Ammon's horn (tissue), 1 donor: ENCODE measurements at regions not wholly inside any gene's neighbourhood (a gene's known extent, or its start where the extent isn't known, plus 50 kb on each side); places are given as distances from the start of the nearest gene placed in this dataset.
"Not testable (repeated sequence)": the region's sequence is repeated elsewhere in the genome, so short reads cannot be mapped to it uniquely, and the experiment has no call there.

Experiments used
- DNase-seq: peaks from one replicate; pipeline ENCODE4 v3.0.0-alpha.2; 2016; ENCODE audit warnings: low spot score

- DNase-seq: no peak
Observed at GRCh38 chr11:71332447-71332846, 80.1 kb upstream of the SHANK2 start.

- no peak for DNase-seq
Observed at GRCh38 chr11:71332046-71332445, 79.7 kb upstream of the SHANK2 start.

GRCh38 chr11:71331631-71332030 lies 79.3 kb upstream of the SHANK2 start:
- DNase-seq: no peak

- DNase-seq: no peak
Observed at GRCh38 chr11:71330996-71331395, 78.6 kb upstream of the SHANK2 start.

- no peak for DNase-seq
Observed at GRCh38 chr11:71330349-71330748, 78.0 kb upstream of the SHANK2 start.

GRCh38 chr11:71329786-71330185 lies 77.4 kb upstream of the SHANK2 start:
- DNase-seq: no peak

- no peak for DNase-seq
Observed at GRCh38 chr11:71329165-71329510, 76.8 kb upstream of the SHANK2 start.

- DNase-seq: no peak
Observed at GRCh38 chr11:71327156-71328085, 75.0 kb upstream of the SHANK2 start.

GRCh38 chr11:71326328-71326940 lies 74.1 kb upstream of the SHANK2 start:
- no peak for DNase-seq

- no peak for DNase-seq
Observed at GRCh38 chr11:71325418-71326327, 73.3 kb upstream of the SHANK2 start.

GRCh38 chr11:71324788-71325417 lies 72.5 kb upstream of the SHANK2 start:
- DNase-seq: no peak

GRCh38 chr11:71323876-71324526 lies 71.6 kb upstream of the SHANK2 start:
- DNase-seq: no peak

- no peak for DNase-seq
Observed at GRCh38 chr11:71322861-71323582, 70.6 kb upstream of the SHANK2 start.

GRCh38 chr11:71322192-71322735 lies 69.9 kb upstream of the SHANK2 start:
- DNase-seq: no peak

GRCh38 chr11:71321433-71322191 lies 69.2 kb upstream of the SHANK2 start:
- DNase-seq: no peak

GRCh38 chr11:71316701-71317100 lies 64.3 kb upstream of the SHANK2 start:
- no peak for DNase-seq

- not testable (repeated sequence) for DNase-seq
Observed at GRCh38 chr11:71312616-71313015, 60.2 kb upstream of the SHANK2 start.

GRCh38 chr11:71311928-71312510 lies 59.6 kb upstream of the SHANK2 start:
- no peak for DNase-seq

- no peak for DNase-seq
Observed at GRCh38 chr11:71311176-71311925, 59.0 kb upstream of the SHANK2 start.
